NCI-H526 (cell line): ENCODE measurements at regions not wholly inside any gene's neighbourhood (a gene's known extent, or its start where the extent isn't known, plus 50 kb on each side); places are given as distances from the start of the nearest gene placed in this dataset.

Experiments
- DNase-seq, 2 experiments: peaks; one replicate each; lab custom pipeline; 2025; lab: John Stamatoyannopoulos, UW

DNA sequence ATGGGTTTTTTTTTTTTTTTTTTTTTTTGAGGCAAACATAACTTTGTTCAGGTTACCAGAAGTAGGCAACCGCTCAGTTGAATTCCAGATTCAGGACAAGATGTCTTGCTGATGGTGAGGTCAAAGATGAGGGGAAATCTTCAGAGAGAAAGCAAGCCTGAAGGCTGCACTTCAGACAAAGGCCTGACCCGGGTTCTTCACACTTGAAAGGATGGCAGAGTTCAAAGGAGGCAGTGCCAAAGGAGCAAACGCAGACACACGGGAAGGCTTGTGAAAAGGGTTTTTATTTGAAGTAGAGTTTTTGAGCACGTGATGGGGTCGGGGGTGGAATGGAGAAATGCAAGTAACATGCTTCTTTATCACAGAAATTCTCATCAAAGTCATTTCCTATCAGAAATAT, 960.2 kb upstream of the EEF2KMT start:
- no peak for DNase-seq

DNA sequence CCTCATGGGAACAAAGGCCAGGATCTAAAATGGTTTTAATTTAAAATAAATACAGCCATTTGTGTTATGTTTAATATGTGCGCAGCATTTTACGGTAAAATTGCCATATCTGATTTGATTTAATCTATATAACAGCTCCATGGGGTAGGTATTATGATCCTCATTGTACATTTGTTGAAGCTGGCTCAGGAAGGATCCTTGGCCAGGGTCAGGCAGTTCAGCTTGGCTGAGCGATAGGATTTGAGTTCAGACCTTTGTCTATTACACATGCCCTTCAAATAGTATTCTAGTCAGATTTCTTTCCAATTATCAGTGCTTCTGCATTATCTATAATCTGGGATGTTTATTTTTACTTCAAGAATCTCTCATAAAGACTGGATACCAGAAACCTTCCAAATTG, 950.4 kb upstream of the EEF2KMT start:
- no peak for DNase-seq

DNA sequence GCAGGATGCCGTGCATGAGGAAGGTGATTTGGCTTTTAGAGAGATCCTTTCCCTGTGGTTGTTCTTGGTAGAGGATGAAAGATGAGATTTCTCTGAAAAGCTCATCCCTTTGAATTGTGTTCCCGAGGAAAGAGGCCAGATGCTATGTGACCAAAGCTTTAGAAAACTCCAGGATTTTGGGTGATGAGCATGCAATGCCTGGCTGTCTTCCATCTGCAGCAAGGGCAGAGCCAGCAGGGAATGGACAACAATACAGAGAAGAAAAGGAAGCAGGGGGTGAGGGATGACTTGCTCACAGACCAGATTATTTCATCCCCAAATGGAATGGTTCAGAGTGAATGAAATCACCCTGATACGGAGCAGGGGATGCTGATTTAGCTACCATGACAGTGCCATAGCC, 949.7 kb upstream of the EEF2KMT start:
- no peak for DNase-seq

DNA sequence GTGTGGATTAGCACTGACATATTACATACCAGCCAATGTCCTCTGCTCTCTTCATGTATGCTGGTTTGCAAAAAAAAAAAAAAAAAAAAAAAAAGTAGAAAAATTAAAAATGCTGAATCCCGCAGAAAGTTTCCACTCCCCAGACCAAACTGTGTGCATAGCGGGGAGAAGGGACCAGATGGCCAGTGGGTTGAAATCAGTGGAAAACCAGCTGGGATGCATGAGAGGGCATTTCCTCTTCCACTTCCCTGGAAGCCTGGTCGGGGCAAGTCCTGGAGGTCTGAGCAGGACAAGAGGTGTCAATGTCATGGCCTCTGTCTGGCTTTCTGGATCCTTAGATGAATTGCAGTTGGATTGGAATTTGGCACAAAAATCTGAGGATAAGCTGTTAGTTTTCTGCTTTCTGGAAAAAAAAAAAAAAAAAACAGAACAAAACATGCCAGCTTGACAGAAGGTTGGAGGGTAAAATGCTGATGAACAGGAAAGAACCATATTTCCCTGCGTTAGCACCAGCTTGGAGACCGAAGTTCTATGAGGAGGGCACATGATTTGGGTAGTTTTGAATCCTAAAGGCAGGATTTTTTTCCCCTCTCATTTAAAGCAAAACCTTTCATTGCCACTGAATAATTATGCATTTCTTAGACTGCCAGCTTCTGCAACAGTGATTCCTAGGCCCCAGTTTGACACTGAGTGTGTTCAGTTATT, 941.5 kb upstream of the EEF2KMT start:
- no peak for DNase-seq

DNA sequence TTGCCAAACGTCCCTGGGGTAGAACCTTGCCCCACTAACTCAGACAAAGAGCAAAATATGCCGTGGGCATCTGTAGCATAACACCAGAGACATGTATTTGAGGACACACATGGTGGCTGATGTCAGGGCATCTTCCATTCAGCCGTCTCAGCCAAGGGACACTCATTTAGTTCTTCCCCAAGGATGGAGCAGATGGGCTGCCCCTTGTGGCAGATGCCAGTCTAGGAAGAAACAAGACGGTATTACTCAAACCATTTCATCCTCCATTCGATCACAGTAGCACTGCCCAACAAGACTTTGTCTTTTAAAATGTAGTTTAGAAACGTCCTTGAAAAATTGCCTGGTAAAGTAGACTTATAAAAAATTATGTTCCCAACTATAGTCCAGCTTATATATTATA, 937.6 kb upstream of the EEF2KMT start:
- DNase-seq = no peak

DNA sequence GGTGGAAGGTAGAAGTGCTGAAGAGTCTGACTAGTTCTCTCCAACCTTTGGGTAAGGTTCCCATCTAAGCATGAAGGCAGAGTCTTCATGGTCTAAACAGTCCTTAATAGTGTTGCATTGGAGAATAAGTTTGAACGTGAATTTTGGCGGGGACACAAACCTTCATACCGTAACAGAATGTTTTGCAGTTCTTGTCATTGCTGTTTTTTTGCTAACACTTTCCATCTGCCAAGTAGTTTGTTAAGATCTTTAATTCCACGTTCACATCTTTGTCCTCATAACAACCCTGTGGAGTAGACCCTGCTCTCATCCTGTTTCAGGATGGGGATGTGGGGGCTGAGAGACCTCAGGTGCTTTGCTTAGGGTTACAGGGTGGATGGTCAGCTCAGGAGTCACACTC, 936.9 kb upstream of the EEF2KMT start:
- DNase-seq = no peak

DNA sequence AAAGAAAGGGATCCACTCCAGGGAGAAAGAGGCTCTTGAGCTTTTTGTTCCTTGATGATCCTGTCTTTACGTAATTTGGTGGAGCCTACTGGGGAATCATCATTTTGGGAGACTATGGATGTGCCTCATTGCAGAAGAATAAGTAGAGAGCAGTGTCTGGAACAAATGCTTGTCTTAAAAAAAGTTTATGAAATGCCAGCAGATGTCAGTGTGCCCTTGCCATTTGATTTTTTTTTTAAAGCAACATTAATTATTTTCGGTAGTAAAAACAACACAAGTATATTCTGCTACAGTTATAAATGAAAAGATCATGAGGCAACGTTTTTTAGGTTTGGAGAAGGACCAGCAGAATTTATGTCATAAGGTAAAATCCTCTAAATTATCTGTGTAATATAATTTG, 934.8 kb upstream of the EEF2KMT start:
- no peak for DNase-seq

DNA sequence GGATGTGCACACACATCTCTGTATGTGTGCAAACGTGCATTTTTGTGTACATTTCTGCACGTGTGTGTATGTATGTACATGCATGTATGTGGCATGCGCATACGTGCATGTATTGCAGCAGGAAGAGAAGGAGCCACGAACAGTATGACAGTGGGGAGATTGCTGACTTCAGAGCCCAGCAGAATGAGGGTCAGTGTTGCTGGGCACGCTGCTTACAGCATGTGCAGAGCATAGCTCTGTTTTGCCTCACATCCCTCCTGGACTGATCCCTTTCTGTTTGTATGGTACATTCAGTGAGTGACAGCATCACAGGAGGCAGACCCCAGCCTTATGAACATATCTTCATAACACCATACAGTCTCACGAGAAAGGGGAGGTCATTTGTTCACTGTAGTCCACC, 934.0 kb upstream of the EEF2KMT start:
- no peak for DNase-seq

DNA sequence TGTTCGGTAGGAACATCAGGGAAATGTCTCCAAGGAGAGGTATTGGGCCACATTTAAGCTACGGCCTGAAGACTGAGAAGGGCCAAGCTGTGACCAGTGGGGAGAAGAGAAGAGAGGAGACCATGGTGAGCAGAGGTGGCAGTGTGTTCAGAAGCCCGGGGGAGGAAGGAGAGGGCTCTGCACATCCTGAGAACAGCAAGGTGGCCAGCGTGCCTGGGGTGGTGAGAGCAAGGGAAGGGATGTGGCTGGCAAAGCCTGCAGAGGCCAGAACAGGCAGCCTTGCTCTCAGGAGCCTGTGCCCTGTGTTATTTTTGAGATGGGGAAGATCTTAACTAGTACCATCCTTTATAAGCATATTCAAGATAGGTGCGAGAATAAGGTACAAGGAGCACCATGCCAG, 933.5 kb upstream of the EEF2KMT start:
- DNase-seq = no peak

DNA sequence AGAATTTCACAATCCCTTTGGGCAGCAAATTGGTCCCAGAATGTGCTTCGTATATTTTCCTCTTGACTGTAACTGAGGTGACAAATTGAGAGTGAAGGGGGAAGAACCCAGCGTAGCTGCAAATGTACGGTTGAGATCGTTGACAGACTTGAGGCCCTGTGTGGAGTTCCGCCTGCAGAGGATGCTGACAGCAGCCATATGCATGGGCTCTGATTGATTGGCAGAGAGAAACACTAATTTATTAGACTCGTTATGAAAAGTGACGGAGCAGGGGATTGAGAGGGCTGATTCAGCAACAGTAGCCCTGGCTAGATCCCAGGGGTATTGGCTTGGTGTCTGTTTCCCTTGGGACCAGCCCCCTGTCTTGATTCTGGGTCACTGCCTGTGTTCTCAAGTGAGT, 930.1 kb upstream of the EEF2KMT start:
- no peak for DNase-seq

DNA sequence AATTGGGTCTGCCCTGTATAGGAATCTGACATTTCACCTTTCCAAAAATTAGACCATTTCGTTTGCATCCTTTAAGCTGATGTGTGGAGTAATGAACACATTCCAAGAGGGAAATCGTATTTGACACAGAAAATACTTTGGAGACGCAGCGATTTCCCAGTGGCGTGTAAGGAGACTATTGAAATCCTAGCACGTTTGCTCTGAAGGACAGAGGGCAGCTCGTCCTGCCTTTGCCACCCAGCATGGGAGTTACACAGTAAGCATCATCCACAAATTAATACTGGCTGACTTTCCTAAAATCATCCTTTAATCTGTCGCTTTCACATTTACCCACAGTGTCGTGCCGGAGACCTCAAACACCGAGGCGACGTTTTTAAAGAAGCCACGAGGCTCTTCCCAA, 925.9 kb upstream of the EEF2KMT start:
- DNase-seq = no peak

DNA sequence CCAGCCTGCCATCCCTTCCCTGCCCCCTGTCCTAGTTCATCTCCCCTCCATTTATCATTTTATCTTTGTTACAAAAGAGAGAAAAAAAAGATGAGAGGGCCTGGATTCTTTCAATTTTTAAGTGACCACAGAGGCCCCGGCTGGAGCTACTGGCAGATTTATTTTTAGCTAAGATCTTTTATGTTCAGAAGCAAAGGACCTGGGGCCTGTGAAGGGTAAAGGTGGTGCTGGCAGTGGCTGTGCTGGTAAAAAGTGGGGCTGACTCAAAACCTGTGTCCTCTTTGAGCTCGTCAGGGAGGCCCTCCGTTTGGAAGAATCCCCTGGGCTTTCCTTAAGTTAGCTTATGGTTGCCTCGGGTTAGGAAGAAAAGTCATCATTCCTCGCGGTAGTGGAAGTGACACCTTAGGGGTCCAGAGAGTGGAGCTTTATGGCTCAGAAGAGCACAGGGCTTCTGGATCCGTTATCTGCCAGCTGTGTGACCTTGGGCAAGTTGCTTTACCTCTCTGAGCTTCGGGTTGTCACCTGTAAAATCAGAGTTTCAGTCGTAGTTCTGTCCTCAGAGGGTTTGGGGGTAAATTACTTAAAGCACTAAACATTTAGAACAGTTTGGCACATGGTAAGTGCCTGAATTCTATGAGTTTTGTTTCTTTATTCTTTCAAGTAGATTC, 923.8 kb upstream of the EEF2KMT start:
- DNase-seq = no peak

DNA sequence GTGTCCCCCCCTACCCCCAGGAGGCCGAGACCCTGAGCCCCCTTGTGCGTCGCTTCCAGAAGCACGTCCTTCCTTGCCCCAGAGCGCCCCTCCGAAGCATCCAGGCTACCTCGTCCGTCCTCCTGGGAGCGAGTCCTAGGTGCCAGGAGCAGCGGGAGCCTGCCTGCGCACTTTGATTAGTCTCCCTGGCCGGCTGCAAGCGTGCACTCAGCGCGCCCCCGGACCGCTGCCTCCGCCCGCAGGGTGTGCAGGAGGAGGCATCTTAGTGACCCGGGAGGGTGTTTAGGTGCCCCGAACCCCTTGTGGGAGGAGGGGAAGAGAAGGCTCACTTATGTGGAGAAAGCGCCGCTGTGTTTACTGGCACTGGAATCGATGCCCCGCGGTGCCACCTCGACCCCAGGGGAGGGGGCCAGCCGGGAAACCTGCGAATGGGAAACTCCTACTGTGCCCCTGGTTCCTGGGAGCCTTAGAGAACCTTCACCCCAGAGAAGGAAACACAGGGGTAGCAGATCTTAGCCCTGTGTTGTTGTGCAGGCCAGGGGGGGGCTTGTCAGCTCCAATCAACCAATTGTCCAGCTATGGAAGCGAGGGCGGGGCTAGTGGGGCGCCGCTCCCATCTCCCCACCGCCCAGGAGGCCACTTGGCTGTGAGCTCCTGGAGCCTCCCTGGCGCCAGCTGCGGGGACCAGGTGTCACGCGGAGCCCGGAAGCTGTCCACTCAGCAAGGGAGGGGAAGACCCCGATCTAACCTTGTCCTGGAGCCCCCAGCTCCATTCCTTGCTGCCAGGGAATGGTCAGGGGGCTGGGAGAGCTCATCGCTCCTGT, 922.8 kb upstream of the EEF2KMT start:
- DNase-seq = no peak

DNA sequence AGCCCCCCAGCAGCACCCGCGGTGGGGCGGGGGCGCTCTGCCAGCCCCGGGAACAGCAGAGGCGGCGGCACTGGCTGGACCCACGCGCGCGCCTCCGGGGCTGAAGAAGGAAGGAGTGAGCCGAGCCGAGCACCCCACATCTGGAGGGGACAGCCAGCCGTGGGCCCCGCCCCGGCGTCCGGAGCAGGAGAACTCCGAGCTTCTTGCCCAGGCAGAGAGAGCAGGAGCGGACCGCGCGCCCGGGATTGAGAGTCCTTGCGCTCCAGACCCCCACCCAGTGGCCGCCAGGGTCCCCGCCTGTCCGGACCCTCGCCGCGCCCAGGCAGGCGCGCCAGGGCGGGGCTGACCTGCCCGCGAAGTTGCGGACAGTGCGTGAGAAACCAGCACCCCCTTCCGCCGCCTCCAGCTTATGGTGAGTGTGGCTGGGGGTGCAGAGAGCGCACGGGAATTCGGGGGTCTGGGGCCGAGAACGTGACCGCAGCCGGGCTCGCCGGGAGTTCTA, 921.9 kb upstream of the EEF2KMT start:
- no peak for DNase-seq

DNA sequence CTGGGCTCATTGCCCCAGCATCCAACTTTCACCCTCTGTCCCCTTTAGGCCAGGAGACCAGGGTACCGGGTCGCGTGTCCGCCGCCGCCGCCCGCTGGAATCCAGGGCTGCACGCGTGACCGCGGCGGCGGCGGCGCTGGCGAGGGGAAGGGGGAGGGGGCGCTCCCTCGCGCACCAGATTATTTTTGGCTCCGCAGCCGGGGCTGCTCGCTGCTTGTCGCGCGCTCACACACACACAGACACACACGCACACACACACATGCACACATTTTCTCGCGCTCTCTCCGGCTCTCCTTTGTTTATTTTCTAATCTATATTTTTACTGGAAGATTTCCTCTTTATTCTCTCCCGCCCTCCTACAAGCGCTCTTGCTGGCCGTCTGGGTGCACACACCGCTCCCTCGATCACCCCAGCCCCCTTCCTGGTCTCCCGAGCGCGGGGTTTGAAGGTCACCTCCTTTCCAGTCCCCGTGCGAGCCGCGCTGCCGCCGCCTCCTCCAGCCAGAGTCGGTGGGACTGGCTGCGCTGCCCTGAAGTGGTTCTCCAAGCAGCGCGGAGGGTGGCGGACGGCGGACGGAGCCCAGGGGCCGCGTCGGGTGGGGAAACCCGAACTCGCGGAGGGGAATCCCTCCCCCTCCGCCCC, 921.4 kb upstream of the EEF2KMT start:
- no peak for DNase-seq

DNA sequence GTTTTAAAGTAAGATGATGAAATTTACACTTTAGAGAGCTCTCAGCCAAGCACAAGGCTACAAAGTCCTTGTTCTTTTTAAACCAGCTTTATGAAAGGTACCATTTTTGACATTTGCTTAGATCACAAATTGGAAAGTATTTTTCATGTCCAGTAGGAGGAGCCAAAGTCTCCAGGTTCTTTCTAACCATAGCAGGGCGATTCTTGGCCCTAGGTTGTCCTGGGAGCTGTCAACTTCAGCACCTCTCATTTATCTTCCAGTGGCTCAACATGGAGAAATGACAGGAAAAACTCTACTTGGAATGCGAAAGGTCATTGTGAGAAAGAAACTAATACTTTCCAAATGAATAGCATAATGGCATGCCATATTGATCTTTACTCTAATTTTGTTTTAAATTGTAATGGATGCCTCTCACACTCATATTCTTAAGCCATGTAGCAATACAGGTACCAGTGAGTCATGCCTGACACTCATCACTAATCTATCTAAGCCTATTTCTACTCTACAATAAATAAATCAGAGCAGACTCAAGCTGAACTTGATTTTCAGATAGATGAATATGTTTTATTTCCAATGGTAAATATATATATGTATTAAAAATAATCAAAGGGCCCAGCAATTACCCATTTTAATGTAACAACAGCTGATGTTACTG, 919.1 kb upstream of the EEF2KMT start:
- DNase-seq = peak in 1 of 2 experiments; percentile 48

DNA sequence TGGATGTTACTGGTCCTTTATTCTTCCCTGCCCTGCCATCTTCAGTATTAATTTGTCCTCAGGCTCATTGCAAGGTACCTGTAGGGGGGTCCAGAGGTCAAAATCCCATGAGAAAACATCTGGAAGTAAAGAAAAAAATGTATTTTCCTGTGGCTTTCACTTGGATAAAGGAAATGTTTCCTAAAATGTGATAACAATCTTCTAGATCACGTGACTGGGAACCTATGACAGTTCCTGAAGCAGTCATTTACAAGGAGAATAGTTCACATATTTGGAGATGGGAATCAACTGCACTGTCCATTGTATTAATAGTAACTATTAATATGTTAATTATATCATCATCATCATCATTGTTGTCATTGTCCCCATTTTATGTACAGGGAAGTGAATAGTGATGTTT, 915.1 kb upstream of the EEF2KMT start:
- no peak for DNase-seq

DNA sequence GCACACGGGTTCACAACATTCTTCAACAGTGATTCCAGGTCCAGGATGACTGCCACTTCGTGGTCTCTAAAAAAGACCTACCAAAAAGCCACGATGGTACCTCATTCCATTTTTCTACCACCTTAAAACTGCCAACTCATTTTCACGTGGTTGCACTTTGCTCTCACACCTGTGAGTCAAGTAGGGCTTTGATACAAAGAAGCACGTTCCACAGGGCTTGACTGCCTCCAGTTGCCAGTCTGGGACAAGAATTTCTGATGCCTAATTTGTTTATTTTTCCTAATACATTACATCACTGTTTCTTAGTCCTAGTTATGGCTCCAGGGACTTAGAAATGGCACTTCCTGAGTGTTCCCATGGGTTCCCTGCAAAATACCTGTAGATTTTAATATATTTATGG, 911.6 kb upstream of the EEF2KMT start:
- DNase-seq = no peak

DNA sequence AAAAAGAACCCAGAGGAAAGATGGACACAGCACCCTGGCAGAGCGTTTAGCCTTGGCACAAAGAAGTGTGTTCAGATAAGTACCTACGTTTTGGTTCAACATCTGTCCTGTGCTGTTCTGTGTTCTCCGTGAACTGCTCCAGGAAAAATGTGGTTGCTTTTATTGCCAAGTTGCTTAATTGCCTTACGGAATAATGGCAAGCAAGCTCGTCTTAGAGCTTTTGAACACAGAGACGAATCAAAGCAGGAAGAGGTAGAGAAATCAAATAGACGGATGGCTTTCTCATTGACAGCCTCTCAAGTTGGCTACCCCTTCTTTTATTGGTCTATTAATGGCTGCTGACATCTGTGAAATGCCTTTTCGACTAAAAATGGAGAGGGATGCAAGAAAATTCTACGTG, 911.1 kb upstream of the EEF2KMT start:
- DNase-seq = no peak

DNA sequence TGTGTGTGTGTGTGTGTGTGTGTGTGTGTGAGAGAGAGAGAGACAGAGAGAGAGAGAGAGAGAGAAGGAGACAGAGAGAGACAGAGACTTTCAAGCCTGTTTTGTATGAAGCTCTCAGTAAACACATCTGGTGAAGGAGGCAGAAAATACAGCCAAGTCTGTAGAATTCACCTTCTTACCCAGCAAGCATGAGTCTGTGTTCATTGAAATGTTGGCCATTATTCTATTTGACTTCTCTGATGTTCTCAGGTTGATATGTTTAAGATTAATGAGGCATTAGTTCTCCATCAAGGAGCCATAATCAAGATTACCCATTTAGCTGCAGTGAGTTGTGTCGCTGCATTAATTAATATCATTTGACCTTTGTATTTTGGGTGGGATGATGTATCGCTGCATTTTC, 895.8 kb upstream of the EEF2KMT start:
- no peak for DNase-seq

DNA sequence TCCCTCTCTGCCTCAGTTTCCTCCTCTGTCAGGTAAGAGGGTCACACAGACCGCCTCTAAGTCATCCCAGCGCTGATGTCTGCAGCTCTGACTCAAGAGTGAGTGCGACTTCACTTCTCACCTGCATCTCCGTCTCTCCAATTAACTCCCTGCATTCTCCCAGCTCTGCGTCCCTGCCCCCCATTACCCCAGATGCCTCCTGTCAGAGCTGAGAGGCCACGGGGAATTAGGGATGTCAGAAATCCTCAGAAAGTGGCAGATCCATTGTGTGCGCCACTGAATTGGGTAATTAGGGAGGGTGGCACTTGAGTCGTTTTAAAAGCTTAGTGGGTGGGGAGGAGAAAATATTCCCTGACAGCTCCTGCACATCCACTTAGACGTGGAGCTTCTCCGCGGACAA, 885.4 kb upstream of the EEF2KMT start:
- no peak for DNase-seq
